H1 (cell line): ENCODE measurements at regions not wholly inside any gene's neighbourhood (a gene's known extent, or its start where the extent isn't known, plus 50 kb on each side); places are given as distances from the start of the nearest gene placed in this dataset.

Experiments used
- CTCF ChIA-PET: fragments of 300-600 bp; sonication (Branson Sonifier 250); formaldehyde crosslinking; loops from one replicate; lab custom pipeline; 2021; ENCODE audit not compliant: partially characterized antibody; lab: Charles Lee
- POLR2A ChIA-PET: fragments of 300-600 bp; sonication (Branson Sonifier 250); formaldehyde crosslinking; loops from one replicate; lab custom pipeline; 2021; ENCODE audit warnings: inconsistent platforms; ENCODE audit not compliant: partially characterized antibody; lab: Charles Lee
- DNase-seq, 2 experiments: peaks; one replicate each; pipeline versions ENCODE4 v3.0.0 to v3.0.0-alpha.2; 2010 to 2022; ENCODE audit warnings: low spot score in 2 of 2, low read depth in 1 of 2, mixed read lengths in 1 of 2
- FAIRE-seq: peaks from 2 replicates; lab custom pipeline; 2011; peaks lifted over from hg19 to GRCh38; lab: Jason Lieb, UNC
- H2AFZ ChIP-seq: 2 replicates; pipeline ENCODE4 v1.8.1; 2012; ENCODE audit warnings: low read length, inconsistent platforms
- H2AK5ac ChIP-seq: 2 replicates; pipeline ENCODE4 v1.6.1; 2013; ENCODE audit warnings: low read depth, low read length
- H2BK120ac ChIP-seq: replicated peaks from 2 replicates; pipeline ENCODE3; 2013; ENCODE audit warnings: low read depth, low read length, inconsistent platforms
- H2BK12ac ChIP-seq: 2 replicates; pipeline ENCODE4 v1.6.1; 2013; ENCODE audit warnings: low read depth, low read length
- H2BK15ac ChIP-seq: 2 replicates; pipeline ENCODE4 v1.6.1; 2013; ENCODE audit warnings: low read length
- H2BK20ac ChIP-seq: 2 replicates; pipeline ENCODE4 v1.6.1; 2013; ENCODE audit warnings: low read length
- H2BK5ac ChIP-seq: 2 replicates; pipeline ENCODE4 v1.6.1; 2013; ENCODE audit warnings: low read depth, low read length
- H3K14ac ChIP-seq: 2 replicates; pipeline ENCODE4 v1.6.1; 2013; ENCODE audit warnings: inconsistent platforms; ENCODE audit not compliant: insufficient read length
- H3K18ac ChIP-seq: 2 replicates; pipeline ENCODE4 v1.6.1; 2013; ENCODE audit warnings: low read length; ENCODE audit errors: extremely low read depth
- H3K23ac ChIP-seq: 2 replicates; pipeline ENCODE4 v1.6.1; 2013; ENCODE audit warnings: inconsistent platforms; ENCODE audit not compliant: insufficient read length
- H3K23me2 ChIP-seq: 2 replicates; pipeline ENCODE4 v1.6.1; 2013; ENCODE audit warnings: low read depth, low read length
- H3K27ac ChIP-seq: 2 replicates; pipeline ENCODE4 v1.6.1; 2011; ENCODE audit warnings: low read depth, low read length, inconsistent platforms
- H3K27me3 ChIP-seq, 4 experiments: replicated peaks in 1 of 4; 1 replicate in 1 of 4; 2 replicates in 3 of 4; pipeline versions ENCODE4 v1.6.1 to v1.8.1; 2011 to 2013; ENCODE audit warnings: low read length in 3 of 4, mild to moderate bottlenecking in 3 of 4, inconsistent platforms in 2 of 4, mixed read lengths in 2 of 4, moderate library complexity in 1 of 4; ENCODE audit not compliant: control insufficient read depth in 3 of 4, insufficient read depth in 3 of 4; ENCODE audit errors: extremely low read depth in 1 of 4
- H3K36me3 ChIP-seq, 4 experiments: 2 replicates each; pipeline versions ENCODE4 v1.6.1 to v1.8.1; 2011 to 2013; ENCODE audit warnings: mild to moderate bottlenecking in 4 of 4, low read length in 3 of 4, moderate library complexity in 2 of 4, control low read depth in 1 of 4, inconsistent platforms in 1 of 4; ENCODE audit not compliant: insufficient read depth in 4 of 4, control insufficient read depth in 2 of 4
- H3K4ac ChIP-seq: replicated peaks from 2 replicates; pipeline ENCODE3; 2013; ENCODE audit warnings: low read length, low read depth, mixed read lengths, inconsistent platforms; ENCODE audit not compliant: insufficient read length
- H3K4me1 ChIP-seq, 4 experiments: replicated peaks in 1 of 4; 1 replicate in 1 of 4; 2 replicates in 3 of 4; pipeline versions ENCODE4 v1.6.1 to v1.8.1; 2011 to 2013; ENCODE audit warnings: low read length in 3 of 4, inconsistent platforms in 2 of 4, mixed read lengths in 1 of 4; ENCODE audit not compliant: insufficient read depth in 4 of 4, control insufficient read depth in 3 of 4
- H3K4me2 ChIP-seq, 2 experiments: 2 replicates each; pipeline versions ENCODE4 v1.6.1 to v1.8.1; 2011 to 2013; ENCODE audit warnings: low read depth in 2 of 2, low read length in 2 of 2, control low read depth in 1 of 2, inconsistent platforms in 1 of 2, mild to moderate bottlenecking in 1 of 2; ENCODE audit not compliant: insufficient read depth in 1 of 2
- H3K4me3 ChIP-seq, 4 experiments: fragments of 200-600, 300-600 bp in 1 of 4; sonication (generic), shearing (Covaris generic), sonication (Bioruptor Twin) in 1 of 4; 2 replicates each; pipeline versions ENCODE4 v1.5.1 to v1.8.1; 2011 to 2016; ENCODE audit warnings: low read length in 4 of 4, low read depth in 3 of 4, control low read depth in 2 of 4, inconsistent platforms in 2 of 4, mild to moderate bottlenecking in 2 of 4, mixed read lengths in 1 of 4, moderate library complexity in 1 of 4; ENCODE audit not compliant: insufficient read depth in 2 of 4; ENCODE audit errors: extremely low read depth in 1 of 4
- H3K56ac ChIP-seq: replicated peaks from 2 replicates; pipeline ENCODE3; 2013; ENCODE audit warnings: low read depth, mild to moderate bottlenecking, mixed read lengths, low read length, inconsistent platforms; ENCODE audit not compliant: insufficient read length
- H3K79me1 ChIP-seq: 2 replicates; pipeline ENCODE4 v1.6.1; 2013; ENCODE audit warnings: low read depth, low read length, control low read depth
- H3K79me2 ChIP-seq, 2 experiments: 2 replicates each; pipeline versions ENCODE4 v1.6.1 to v1.8.1; 2012 to 2013; ENCODE audit warnings: low read length in 2 of 2, mild to moderate bottlenecking in 2 of 2, inconsistent platforms in 1 of 2; ENCODE audit not compliant: insufficient read depth in 2 of 2, control insufficient read depth in 1 of 2
- H3K9ac ChIP-seq, 4 experiments: replicated peaks in 1 of 4; 1 replicate in 1 of 4; 2 replicates in 3 of 4; pipeline versions ENCODE4 v1.6.1 to v1.8.1; 2011 to 2013; ENCODE audit warnings: low read depth in 3 of 4, low read length in 3 of 4, control low read depth in 2 of 4, mild to moderate bottlenecking in 2 of 4, moderate library complexity in 2 of 4, inconsistent platforms in 1 of 4; ENCODE audit errors: extremely low read depth in 1 of 4
- H3K9me3 ChIP-seq, 2 experiments: 2 replicates each; pipeline versions ENCODE4 v1.6.1 to v1.8.1; 2012 to 2013; ENCODE audit warnings: mild to moderate bottlenecking in 2 of 2, moderate library complexity in 2 of 2, control low read depth in 1 of 2, inconsistent platforms in 1 of 2, low read depth in 1 of 2, low read length in 1 of 2, mixed read lengths in 1 of 2; ENCODE audit not compliant: insufficient read depth in 2 of 2
- H4K20me1 ChIP-seq, 2 experiments: replicated peaks in 1 of 2; 2 replicates each; pipeline versions ENCODE3 to v1.8.1; 2011 to 2013; ENCODE audit warnings: inconsistent platforms in 2 of 2, low read length in 2 of 2, mild to moderate bottlenecking in 1 of 2; ENCODE audit not compliant: insufficient read depth in 2 of 2, control insufficient read depth in 1 of 2
- H4K5ac ChIP-seq: 2 replicates; pipeline ENCODE4 v1.6.1; 2013; ENCODE audit warnings: low read length, low read depth, mixed read lengths, inconsistent platforms; ENCODE audit not compliant: insufficient read length
- H4K8ac ChIP-seq: 2 replicates; pipeline ENCODE4 v1.8.0; 2013; ENCODE audit warnings: mild to moderate bottlenecking, moderate library complexity, low read length, inconsistent platforms; ENCODE audit not compliant: insufficient read depth; ENCODE audit errors: extremely low read depth
- H4K91ac ChIP-seq: replicated peaks from 2 replicates; pipeline ENCODE3; 2013; ENCODE audit warnings: low read length, mixed read lengths, inconsistent platforms; ENCODE audit not compliant: insufficient read length
- CREB1 ChIP-seq: IDR thresholded peaks from 2 replicates; pipeline ENCODE4 v1.6.1; 2012; ENCODE audit warnings: inconsistent platforms
- NRF1 ChIP-seq: IDR thresholded peaks from 2 replicates; pipeline ENCODE4 v1.6.1; 2011; ENCODE audit warnings: mild to moderate bottlenecking, low read depth, low read length, improper control_type of control experiment
- WGBS, 2 experiments: shearing (Covaris generic) in 1 of 2; methylation state at CpG; one replicate each; pipeline versions ENCODE4 v1.1.6 to v1.1.7; 2013 to 2015; ENCODE audit warnings: low lambda C conversion rate in 2 of 2, mixed read lengths in 2 of 2, inconsistent platforms in 1 of 2, low coverage in 1 of 2, missing lambda C conversion rate in 1 of 2; ENCODE audit not compliant: insufficient replicate concordance in 2 of 2, insufficient coverage in 1 of 2, insufficient read length in 1 of 2; ENCODE audit errors: extremely low coverage in 1 of 2, missing lambda C conversion rate in 1 of 2; 5-methylcytosine and 5-hydroxymethylcytosine counted together

DNA sequence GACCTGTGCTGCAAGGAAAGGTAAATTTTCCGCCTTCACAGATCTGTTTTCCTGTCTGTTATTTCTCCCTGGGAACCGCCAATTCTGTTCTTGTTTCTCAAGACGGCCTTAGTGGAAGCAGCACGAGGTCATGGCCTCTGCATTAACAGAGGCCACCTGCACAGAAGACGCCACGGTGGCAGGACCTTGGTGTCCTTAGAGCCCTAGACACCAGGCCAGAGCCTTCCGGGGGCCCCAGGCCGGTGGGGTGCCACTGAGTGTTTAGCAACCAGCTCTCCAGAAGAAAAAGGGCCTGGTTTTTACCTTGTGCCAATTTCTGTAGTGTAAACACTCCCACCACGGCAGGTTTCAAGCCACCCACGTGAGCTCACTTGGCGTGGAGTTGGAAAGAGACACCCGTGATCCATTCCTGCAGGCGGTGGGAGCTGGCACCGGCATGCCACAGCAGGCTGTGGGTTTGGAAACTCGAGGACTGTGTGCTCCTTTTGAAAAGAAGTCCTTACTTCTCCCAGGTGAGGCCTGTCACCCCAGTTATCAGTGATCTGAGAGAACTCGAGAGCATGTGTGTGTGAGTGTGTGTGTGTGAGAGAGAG is 103.9 kb upstream of the HDAC4 start:
- no peak for FAIRE-seq
- no peak for TF ChIP-seq NRF1
- no peak for TF ChIP-seq CREB1
- H3K79me1 ChIP-seq = no peaks in the 10 kb centered on the region
- no peak overlapping the region for H3K27ac ChIP-seq
- no peak overlapping the region for H3K4ac ChIP-seq
- no peaks in the 10 kb centered on the region for H3K36me3 ChIP-seq
- no peak for DNase-seq
- H2BK20ac ChIP-seq = no peak overlapping the region
- no peak overlapping the region for H2AFZ ChIP-seq
- H3K27me3 ChIP-seq = no peaks in the 10 kb centered on the region
- no peak overlapping the region for H3K23ac ChIP-seq
- H3K18ac ChIP-seq = no peak overlapping the region
- no peak overlapping the region for H3K9ac ChIP-seq
- H2BK12ac ChIP-seq = no peak overlapping the region
- H3K56ac ChIP-seq = no peak overlapping the region
- no peak overlapping the region for H4K8ac ChIP-seq
- ChIA-PET POLR2A (no interaction called here), CTCF (no interaction called here)
- no peak overlapping the region for H4K91ac ChIP-seq
- H2BK120ac ChIP-seq = no peak overlapping the region
- H3K4me2 ChIP-seq = no peak overlapping the region
- H2AK5ac ChIP-seq = no peak overlapping the region
- no peaks in the 10 kb centered on the region for H3K79me2 ChIP-seq
- no peaks in the 10 kb centered on the region for H3K23me2 ChIP-seq
- H3K4me1 ChIP-seq = peaks cover 0 to 2% (median 0%) of the 10 kb centered on the region in 4 experiments; a peak in 1 of 7 replicates
- no peak overlapping the region for H3K4me3 ChIP-seq
- no peak overlapping the region for H4K5ac ChIP-seq
- WGBS, 2 experiments = 94% methylated on average over 13 of the region's 16 CpGs; no CpG with 5 or more reads in 1 of the 2 experiments
- no peaks in the 10 kb centered on the region for H4K20me1 ChIP-seq
- H2BK5ac ChIP-seq = no peak overlapping the region
- no peaks in the 10 kb centered on the region for H3K9me3 ChIP-seq
- no peak overlapping the region for H2BK15ac ChIP-seq
- H3K14ac ChIP-seq = no peak overlapping the region
